NCI-H1694 treated with DMSO at 0.1 percent for 48 hours (cell line): ENCODE measurements at regions not wholly inside any gene's neighbourhood (a gene's known extent, or its start where the extent isn't known, plus 50 kb on each side); places are given as distances from the start of the nearest gene placed in this dataset.
A peak's percentile ranks its signal among the peaks of the same experiment; 100 is the strongest.
"Not testable (repeated sequence)": the region's sequence is repeated elsewhere in the genome, so short reads cannot be mapped to it uniquely, and the experiment has no call there.

Experiments
- DNase-seq: peaks from one replicate; lab custom pipeline; 2025; lab: John Stamatoyannopoulos, UW

DNA sequence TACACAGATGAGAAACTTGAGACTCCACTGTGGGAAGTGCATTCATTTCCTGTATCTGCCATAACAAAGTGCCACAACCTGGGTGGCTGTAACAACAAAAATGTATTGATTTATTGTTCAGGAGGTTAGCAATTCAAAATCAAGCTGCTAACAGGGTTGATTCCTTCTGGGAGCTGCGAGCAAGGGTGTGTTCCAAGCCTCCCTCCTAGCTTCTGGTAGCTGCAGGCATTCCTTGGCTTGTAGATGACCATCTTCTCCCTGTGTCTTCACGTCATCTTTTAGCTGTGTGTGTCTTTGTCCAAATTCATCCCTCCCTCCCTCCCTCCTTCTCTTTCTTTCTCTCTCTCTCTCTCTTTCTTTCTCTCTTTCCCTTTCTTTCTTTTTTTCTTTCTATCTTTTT is 258.1 kb downstream of the MSX2 start:
- DNase-seq, result no peak

DNA sequence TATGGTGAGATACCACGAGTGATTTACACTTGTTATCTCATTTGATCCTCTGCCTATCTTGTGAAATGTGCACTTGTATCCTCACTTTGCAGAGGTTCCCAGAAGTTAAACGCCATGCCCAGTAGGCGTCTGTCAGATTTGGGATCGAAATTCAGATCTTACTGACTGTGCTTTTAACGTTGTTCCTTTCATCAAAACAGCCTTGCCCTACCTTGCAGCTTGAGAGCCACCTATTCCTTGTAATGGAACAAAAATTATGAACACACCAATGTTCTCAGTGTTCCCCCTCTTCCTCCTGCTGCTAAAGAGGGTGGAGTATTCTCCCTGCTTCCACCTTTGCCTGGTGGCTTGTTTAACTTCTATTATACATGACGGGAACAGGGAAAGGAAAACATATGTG is 257.0 kb downstream of the MSX2 start:
- DNase-seq, result no peak

DNA sequence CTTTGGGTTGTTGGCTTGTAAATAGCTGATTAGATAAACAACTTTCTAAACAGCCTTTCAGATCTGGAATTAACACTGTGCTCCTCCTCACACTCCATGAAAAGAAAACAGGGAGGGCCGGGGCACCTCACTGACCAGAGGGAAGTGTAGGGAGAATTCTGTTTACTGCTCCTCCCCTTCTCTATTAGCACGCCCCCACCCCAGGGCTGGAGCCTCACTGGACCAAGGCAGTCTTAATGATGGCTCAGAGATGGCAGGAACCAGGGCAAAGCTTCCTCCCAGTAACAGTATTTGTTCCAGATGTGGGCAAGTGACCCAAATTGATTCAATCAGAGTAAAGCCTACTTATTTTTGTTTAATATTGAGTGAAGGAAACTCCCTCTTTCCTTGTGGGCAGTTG is 256.6 kb downstream of the MSX2 start:
- DNase-seq, result no peak

DNA sequence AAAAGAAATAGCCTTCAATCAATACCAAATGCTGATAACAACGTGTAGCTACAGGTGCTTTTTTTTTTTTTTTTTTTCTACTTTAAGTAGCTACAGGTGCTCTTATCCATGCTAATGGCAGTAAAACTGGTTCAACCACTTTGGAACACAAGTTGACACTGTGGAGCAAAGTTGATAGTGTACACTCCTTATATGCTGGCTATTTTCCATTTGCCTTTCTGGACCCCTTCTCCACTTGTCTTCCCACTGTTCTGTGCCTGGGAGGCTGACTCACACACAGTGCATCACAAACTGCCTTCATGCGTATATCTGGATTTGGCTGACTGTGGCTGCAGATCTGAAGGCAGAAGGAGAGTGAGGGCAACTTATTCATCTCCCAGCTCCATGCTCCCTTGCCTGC is 247.9 kb downstream of the MSX2 start:
- DNase-seq, result no peak

DNA sequence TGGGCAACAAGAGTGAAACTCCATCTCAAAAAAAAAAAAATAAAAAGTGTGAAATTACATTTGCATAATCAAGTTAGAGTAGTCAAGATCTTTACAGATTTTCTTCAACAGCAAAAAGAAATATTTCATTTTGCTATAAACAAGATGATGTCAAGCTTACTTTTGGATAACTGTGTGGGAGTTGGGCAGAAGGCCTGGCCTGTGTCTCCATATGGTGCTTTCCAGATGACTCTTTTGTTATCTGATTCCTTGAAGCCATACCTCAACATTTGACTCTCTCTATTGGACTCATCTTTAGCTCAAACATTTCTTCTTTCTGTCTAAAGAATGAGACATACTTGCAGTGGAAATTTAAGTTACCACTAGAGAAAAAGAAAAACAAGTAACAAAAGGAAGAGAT is 246.8 kb downstream of the MSX2 start:
- peak; percentile 1 for DNase-seq

DNA sequence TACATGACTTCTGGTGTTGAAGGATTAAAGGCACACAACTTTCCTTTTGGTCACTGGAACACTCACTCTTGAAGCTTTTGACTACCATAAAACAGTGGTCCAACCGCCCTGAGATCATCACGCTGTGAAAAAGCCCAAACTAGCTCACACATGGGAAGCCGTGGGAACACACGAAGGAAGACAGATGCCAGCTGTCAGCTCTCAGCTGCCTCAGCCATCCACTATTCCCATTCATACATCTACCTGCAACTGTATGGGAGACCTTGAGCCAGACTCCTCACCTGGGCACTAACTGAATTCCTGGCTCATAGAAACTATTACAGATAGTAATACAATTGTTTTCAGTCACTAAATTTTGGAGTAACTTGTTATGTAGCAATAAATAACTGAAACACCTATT is 246.1 kb downstream of the MSX2 start:
- peak; percentile 12 for DNase-seq

DNA sequence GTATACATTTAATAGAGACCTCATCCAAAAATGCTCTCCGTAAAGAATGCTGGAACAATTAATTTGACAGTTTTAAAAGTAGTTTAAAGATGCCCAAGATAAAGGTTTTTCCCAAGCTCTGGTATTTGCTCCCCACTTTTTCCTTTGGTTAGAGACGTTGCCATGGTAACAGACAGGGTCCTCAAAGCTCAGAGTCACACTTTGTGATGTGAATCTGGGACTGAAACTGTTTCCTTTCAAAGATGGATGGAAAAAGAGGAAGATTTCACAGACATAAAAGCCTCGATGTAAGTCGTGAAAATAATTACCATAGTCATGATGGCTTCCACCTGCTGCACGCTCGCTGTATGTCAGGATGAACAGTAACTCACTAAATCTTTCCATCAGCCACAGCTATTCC is 229.5 kb downstream of the MSX2 start:
- no peak for DNase-seq

DNA sequence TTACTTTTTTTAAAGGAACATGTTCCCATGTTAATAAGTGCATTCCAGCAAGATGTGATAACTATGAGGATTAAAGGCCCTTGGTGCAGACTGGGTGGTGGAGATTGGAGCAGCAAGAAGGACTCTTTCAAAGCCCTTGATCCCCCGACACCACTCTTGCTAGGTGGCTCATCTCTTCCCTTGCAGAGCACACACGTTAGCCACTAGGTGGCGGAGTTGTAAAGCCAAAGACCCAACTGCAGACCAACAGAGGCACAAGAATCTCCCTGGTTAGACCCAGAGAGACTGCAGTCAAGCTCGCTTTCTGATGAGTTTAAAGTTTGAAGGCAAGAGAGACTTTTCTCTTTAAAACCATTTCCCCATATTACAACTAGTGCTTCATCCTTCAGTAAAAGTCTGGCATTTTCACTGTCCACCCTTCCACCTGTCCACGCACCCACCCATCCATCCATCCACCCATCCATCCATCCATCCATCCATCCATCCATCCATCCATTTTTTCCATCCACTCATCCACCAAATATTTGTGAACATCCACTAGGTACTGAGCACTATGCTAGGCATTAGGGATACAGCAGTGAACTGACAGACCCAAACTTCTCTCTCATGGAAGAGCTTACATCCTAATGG is 226.9 kb downstream of the MSX2 start:
- peak; percentile 72 for DNase-seq

DNA sequence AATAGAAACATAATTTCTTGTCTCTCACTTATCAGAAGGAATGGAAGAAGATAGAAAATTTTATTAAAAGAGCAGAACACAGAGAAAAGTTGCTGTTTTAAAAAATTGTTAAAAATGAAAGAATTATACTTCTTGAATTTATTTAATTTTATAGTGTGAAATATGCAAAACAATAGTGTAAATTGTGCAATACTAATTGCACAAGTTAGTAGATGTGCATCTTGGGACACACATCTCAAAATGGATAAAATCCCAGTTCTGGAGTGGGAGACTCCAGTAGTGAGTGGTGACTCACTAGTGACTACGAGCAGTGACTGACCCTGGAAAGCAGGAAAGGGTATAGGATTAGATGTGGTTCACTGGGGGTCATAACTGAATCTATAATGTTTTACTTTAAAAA is 223.2 kb downstream of the MSX2 start:
- DNase-seq, result no peak

DNA sequence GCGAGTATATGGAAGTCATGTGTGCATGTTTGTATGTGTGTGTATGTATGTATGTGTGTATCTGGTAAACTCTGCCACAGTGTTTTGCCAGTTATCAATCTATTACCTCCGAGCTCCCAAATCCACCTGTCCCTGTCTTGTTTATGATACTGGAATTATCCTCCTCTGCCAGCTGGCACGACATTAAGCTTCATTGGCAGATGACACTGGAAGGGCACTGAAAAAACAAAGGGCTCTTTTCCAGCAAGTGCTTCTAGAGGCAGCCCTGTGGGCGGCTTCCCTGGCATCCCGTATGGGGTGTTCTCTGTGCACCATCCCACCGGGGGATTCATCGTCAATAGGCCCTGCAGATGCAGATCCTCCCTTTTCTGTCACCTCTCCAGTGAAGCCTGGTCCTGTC is 221.5 kb downstream of the MSX2 start:
- peak; percentile 79 for DNase-seq

DNA sequence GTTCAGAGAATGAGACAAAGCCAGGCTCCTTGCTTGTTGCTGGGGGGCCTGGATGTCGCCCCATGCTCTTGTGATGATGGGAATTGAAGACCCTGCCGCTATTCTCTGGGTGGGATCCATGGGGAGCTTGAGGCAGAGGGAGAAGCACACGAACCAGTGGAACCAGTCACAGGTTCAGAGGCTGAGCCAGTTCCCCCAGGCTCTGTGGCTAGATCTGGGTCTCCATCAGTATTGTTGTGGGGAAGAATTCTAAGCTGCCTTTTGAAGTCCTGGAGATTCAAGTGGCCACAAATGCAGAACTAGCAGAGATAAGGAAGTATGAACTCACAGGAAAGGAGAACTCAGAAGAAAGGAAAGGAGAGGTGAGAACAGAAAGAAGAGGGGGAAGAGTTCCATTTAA is 219.4 kb downstream of the MSX2 start:
- no peak for DNase-seq

DNA sequence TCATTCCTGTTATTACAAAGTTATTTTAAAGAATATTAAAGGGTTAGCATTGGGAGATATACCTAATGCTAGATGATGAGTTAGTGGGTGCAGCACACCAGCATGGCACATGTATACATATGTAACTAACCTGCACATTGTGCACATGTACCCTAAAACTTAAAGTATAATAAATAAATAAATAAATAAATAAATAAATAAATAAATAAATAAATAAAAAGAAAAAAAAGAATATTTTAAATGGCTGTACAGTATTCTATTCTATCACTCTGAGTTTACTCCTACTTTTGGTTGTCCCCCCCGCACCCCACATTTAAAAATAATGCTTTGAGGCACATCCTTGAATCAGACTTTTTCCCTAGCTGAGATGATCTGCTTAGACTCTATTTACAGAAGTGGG is 218.6 kb downstream of the MSX2 start:
- DNase-seq, result not testable (repeated sequence)

DNA sequence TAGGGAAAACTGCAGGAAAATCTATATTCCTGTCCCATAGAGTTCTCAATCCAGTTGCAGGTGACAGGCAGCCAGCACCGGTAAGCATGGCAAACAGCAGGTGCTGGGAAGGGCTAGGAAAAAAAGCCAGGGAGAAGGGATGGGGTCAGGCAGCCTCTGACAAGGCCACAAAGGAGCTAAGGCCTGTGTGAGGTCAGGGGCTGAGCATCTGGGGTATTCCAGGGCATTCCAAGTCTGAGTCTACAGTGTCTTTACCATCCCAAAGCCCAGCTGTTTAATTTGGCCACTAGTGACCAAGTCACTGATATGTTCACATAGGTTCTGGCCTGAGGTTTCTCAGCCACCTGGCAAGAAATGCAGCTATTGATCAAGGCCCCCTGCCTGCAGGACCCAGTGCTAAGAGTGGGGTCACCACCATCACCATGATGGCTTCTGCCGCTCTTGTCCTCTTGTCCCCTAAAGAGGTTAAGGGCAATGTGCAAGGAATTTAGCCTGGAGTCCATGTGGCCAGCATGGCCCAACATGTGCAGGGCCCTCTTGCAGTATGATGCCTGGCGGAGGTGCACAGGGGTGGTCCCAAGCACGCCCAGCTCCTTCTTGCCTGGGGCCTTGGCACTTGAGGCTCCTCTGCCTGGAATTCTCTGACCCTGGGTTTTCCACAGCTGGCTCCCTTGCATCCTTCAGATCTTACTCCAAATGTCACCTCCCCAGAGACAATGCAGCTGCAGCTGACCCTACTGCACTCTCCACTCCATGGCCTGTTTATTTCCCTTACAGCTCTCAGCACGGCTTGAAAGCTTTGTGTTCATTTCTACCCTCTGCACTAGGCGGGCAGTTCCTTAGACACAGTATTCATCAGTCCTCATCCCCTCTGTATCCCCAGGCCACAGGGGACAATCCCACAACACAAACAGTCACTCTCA is 213.1 kb downstream of the MSX2 start:
- DNase-seq, result no peak

DNA sequence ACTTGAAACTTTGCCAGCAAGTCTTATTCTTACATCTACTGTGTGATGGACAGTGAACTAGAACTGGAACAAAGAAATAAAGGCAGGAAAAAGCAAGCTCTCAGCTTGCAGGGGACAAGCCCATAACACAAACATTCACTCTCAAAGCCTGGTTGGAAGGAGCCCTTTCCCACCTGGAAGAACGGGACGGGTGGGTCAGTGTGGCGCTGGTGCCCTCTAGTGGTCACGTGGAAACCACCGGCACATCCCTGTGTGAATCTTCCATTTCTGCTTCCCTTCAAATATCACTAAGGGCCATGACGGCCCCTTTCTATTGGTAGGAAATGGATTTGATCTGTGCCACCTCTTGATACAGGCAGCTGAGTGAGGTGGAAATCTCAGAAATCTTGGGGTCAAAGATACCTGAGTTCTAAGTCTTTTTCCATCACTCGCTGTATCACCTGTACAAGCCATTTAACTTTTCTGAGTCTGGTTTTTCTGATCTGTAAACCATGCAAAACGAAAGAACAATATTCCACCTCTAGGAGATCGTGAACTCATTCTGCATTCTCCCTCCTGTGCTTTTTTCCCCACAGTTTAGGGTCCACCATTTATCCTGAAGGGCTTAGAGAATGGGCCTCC is 211.6 kb downstream of the MSX2 start:
- DNase-seq, result peak; percentile 13

DNA sequence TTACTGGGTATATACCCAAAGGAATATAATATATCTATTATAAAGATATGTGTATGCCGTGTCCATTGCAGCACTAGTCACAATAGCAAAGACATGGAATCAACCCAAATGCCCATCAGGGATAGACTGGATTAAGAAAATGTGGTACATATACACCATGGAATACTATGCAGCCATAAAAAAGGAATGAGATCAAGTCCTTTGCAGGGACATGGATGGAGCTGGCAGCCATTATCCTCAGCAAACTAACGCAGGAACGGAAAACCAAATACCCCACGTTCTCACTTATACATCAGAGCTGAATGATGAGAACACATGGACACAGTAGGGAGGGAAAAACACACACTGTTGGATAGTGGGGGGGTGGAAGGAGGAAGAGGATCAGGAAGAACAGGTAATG is 206.7 kb downstream of the MSX2 start:
- DNase-seq, result not testable (repeated sequence)

DNA sequence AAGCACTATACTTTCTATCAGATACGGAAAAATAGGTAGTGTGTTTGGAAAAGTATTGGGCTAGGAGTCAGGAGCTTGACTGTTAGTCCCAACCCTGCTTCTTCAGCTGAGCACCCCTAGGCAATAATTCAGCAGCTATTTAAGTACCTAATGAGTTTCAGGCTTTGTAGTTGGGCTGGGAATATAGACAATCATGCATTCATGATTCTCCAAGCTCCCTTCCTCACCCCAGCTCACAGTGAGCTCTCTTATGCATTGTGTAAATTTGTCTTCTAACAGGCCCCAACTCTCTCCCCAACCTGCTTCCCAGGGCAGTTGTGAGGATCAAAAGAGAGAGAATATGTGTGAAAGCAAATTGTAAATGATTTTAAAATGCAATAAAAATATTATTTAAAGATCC is 201.2 kb downstream of the MSX2 start:
- no peak for DNase-seq

DNA sequence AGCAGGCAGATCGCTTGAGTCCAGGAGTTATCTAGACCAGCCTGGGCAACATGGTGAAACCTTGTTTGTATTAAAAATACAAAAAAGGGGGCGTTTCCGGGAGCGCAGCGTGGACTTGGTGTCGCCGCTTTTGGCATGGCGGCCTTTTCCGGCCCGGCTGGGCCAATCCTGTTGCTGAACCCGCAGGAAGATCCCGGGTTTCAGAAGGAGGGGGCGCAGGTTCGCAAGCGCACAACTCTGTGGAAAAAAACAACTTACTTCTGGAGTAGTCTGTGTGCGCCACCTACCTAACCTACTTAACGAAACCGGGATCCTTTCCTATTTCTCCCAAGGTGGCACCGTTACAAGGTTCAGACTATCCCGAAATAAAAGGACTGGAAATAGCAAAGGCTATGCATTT is 198.6 kb downstream of the MSX2 start:
- DNase-seq, result no peak

DNA sequence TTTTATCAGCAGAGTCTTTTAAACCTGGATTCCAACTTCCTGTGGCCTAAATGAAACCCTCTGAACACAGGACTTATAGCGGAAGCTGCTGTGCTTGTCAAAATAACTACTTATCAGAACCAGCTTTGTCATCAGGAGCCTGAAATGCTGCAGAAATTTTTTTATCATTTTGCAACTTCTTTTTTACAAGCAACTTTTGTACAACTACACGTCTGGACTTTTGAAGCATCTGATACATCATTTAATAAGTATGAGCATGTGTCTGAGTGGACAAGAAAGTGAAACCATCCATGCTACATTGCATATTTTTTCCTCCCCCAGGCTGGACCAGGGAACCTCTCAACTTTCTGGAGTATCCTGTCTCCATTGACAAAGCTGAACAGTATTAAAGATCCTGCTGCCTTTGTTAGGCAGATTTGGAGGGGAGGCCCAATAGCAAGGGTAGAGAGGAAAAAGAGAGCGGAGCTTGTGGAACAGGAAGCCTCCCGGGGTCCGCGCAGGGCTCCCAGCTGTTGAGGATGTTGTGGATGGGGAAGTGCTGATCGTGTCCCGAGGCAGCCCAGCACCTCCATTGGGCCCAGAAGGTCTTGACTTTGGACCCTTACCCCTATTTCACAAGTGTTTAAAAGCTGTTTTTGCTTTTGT is 196.6 kb downstream of the MSX2 start:
- DNase-seq, result no peak

DNA sequence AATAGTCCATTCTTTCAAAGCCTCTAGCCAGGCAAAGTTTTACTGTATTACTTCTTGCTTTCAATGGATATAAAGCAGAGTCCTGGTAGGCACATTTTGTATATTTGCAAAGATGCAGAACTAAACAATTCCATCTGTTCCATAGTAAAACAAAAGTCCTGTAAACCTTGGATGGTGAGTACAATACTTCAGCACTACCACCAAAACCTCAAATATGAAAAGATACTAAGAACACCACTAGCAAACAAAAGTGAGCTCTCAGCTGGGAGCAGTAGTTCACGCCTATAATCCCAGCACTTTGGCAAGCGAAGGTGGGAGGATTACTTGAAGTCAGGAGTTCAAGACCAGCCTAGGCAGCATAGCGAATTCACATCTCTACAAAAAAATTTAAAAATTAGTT is 195.0 kb downstream of the MSX2 start:
- DNase-seq, result no peak

DNA sequence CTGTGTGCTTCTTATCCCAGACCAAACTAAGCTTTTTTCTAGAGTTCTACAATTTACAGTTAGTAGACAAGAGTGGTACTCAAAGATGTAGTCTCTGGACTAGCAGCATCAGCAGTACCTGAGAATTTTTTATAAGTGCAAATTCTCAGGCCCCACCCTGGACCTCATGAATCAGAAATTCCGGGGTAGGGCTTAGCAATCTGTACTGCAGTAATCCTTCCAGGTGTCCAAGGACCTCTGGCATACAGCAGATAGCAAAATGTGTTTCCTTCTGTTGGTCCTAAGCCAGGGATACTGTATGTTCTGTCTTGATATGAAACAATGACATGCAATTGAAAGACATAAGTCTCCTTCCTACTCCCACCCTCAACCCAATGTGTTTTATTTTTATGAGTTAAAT is 194.3 kb downstream of the MSX2 start:
- no peak for DNase-seq

DNA sequence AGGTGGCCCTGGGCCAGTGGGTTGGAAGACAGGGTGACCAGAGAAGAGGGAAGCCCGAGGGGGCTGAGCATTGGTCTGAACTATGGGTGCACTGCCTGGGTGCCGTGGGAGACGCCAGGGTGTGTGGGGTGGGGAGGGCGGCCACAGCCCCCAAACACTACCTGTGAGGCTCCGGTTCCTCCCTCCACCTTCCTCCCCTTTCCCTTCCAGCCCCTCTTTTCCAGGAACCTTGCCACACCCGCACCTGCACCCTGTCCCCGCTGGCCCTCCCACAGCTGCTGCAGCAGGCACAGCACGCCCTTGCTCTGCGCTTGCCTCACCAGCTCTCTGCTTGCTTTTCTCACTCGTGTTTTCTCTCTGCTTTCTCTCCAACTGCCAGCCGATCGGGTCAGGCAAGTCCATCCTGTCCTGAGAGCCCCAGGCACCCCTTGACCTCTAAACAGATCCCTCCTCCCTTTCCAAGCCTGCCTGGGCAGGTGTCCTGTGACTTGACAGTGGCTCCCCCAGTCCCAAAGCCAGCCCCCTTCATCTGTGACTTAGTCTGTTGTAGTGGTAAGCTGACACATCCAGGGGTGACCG is 193.7 kb downstream of the MSX2 start:
- DNase-seq, result no peak

DNA sequence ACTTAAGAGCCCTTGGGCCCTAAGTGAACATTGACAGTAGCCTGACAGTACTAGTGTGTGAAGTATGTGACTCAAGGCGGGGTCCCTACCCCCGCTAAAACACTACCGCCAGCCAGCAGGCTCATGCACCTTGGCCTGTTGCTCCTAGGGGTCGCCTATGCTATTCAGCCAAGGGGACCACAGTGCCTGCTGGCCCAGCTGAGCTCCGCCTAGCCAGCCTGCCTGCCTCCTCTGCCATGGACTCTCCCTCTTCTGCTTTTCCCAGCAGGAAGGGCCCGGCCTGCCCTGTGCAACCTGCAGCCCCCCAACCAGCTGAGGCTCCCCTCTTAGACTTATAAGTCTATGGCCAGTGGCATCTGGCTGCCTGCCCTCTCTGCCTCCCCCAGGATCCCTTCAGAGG is 193.1 kb downstream of the MSX2 start:
- DNase-seq, result not testable (repeated sequence)
